Kidney (tissue), 13 donors: ENCODE measurements at regions not wholly inside any gene's neighbourhood (a gene's known extent, or its start where the extent isn't known, plus 50 kb on each side); places are given as distances from the start of the nearest gene placed in this dataset.

Source experiments
- DNase-seq, 5 donors: peaks; one replicate each; pipeline ENCODE4 v3.0.0-alpha.2; 2013 to 2020
- FAIRE-seq: peaks from 2 replicates; lab custom pipeline; 2012; peaks lifted over from hg19 to GRCh38; lab: Jason Lieb, UNC
- H3K27ac ChIP-seq, 2 donors: one replicate each; pipeline ENCODE4 v1.7.0; 2013; ENCODE audit warnings: low read depth in 2 of 2, low read length in 2 of 2, inconsistent platforms in 1 of 2
- H3K27me3 ChIP-seq: one replicate; pipeline ENCODE4 v1.7.1; 2013; ENCODE audit warnings: low read length, inconsistent platforms; ENCODE audit not compliant: control insufficient read depth, insufficient read depth
- H3K36me3 ChIP-seq, 3 donors: one replicate each; pipeline versions ENCODE4 v1.7.0 to v1.7.1; 2013; ENCODE audit warnings: low read length in 3 of 3, control low read depth in 1 of 3, inconsistent platforms in 1 of 3; ENCODE audit not compliant: insufficient read depth in 3 of 3, control insufficient read depth in 2 of 3
- H3K4me1 ChIP-seq, 3 donors: one replicate each; pipeline versions ENCODE4 v1.7.0 to v1.7.1; 2013; ENCODE audit warnings: low read length in 3 of 3, inconsistent platforms in 1 of 3, low read depth in 1 of 3; ENCODE audit not compliant: control insufficient read depth in 2 of 3, insufficient read depth in 2 of 3
- H3K4me3 ChIP-seq, 3 donors: one replicate each; pipeline versions ENCODE4 v1.7.0 to v1.8.1; 2013; ENCODE audit warnings: low read length in 3 of 3, control low read depth in 1 of 3, inconsistent platforms in 1 of 3
- H3K9ac ChIP-seq, 3 donors: one replicate each; pipeline versions ENCODE4 v1.7.0 to v1.7.1; 2013; ENCODE audit warnings: low read length in 3 of 3, control low read depth in 1 of 3, inconsistent platforms in 1 of 3
- H3K9me3 ChIP-seq, 3 donors: one replicate each; pipeline versions ENCODE4 v1.7.0 to v1.7.1; 2013; ENCODE audit warnings: low read length in 3 of 3, control low read depth in 1 of 3, inconsistent platforms in 1 of 3; ENCODE audit not compliant: control insufficient read depth in 2 of 3, insufficient read depth in 1 of 3
- intact Hi-C: fragments of 100-400 bp; cut with DNase I; formaldehyde crosslinking; loops from one replicate; pipeline ENCODE4 v1.11.1; 2022
- TF ChIP-seq, protein P1 (sequence below): IDR thresholded peaks from 3 replicates; pipeline ENCODE4 v1.5.1; 2012; ENCODE audit warnings: mild to moderate bottlenecking, moderate library complexity, borderline replicate concordance; ENCODE audit not compliant: insufficient read depth; ENCODE audit errors: extremely low read depth
- donor health status: control.
- donor health status: control.
- donor health status: control.
- donor health status: control.
- donor health status: control.
- donor health status: DM: yes; HTN: yes; CAD: no.
- donor health status: Normal renal cell carcinoma (clear cell type).

DNA sequence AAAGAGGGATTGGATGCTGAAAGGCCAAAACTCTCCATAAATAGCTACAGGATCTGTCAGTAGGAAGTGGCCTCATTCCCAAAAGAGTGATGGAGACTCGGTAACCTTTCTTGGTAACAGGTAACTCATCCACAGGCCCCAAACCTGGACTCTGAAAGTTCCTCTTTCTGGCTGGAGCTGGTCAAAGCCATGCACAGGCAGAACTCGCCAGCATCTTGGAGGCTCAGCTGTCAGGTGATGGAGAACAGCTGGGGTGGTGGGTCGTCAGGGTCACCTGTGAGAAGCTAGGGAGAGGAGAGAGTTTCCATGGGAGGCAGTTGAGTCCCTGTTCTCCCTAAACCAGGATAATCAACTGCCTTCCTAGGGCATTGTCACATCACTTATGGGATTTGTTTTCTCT, 354.3 kb upstream of the GATB start:
- no peak overlapping the region for H3K27ac ChIP-seq
- intact Hi-C loops = no loop called here
- H3K9me3 ChIP-seq = no peaks in the 10 kb centered on the region
- no peaks in the 10 kb centered on the region for H3K4me1 ChIP-seq
- TF ChIP-seq, protein P1, sequence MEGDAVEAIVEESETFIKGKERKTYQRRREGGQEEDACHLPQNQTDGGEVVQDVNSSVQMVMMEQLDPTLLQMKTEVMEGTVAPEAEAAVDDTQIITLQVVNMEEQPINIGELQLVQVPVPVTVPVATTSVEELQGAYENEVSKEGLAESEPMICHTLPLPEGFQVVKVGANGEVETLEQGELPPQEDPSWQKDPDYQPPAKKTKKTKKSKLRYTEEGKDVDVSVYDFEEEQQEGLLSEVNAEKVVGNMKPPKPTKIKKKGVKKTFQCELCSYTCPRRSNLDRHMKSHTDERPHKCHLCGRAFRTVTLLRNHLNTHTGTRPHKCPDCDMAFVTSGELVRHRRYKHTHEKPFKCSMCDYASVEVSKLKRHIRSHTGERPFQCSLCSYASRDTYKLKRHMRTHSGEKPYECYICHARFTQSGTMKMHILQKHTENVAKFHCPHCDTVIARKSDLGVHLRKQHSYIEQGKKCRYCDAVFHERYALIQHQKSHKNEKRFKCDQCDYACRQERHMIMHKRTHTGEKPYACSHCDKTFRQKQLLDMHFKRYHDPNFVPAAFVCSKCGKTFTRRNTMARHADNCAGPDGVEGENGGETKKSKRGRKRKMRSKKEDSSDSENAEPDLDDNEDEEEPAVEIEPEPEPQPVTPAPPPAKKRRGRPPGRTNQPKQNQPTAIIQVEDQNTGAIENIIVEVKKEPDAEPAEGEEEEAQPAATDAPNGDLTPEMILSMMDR = no peak
- H3K36me3 ChIP-seq = no peaks in the 10 kb centered on the region
- H3K4me3 ChIP-seq = no peak overlapping the region
- H3K9ac ChIP-seq = no peak overlapping the region
- FAIRE-seq = no peak
- no peaks in the 10 kb centered on the region for H3K27me3 ChIP-seq
- peak in 3 of 5 donors; percentile 57 to 73 (median 71) for DNase-seq

DNA sequence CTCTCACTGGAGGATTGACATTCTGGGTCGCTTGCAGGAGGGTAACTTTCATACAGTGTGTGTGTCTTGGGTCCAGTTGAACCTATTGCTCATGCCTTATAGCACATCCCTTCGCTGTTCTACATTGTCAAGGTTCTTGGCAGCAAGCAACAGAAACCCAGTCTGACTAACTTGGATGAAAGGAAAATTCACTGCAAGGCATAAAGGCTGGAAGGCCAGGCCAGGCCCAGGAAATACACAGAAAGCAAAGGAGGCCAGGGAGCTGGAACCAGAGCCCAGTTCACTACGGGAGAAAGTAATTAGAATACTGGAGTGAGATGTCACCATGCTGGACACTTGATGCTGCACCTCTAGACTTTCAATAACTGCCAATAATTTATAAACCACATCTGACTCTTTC, 353.8 kb upstream of the GATB start:
- no peaks in the 10 kb centered on the region for H3K27me3 ChIP-seq
- no peak overlapping the region for H3K4me3 ChIP-seq
- H3K27ac ChIP-seq = no peak overlapping the region
- intact Hi-C loops = no loop called here
- FAIRE-seq (no peak), DNase-seq (no peak)
- H3K9me3 ChIP-seq = no peaks in the 10 kb centered on the region
- H3K9ac ChIP-seq = no peak overlapping the region
- no peaks in the 10 kb centered on the region for H3K4me1 ChIP-seq
- no peaks in the 10 kb centered on the region for H3K36me3 ChIP-seq
- TF ChIP-seq, protein P1 = no peak

DNA sequence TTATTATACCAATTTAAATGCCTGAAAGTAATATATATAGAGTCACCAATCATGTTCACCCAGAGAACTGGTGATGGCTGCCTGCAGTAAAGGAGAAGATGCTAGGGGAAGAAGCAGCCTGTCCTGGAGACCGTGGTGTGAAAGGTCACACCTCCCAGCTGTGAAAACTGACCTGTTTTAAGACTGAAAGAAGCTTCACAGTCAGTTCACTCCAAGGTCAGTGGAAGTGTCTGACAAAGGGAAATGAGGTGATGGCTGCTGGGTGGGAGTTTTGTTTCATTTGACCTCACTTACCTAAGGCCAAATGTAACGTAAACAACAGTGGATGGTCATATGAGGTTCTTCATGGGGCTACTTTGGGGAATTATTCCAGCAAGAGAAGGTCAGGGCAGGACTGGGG, 352.1 kb upstream of the GATB start:
- intact Hi-C loops = no loop called here
- H3K27me3 ChIP-seq = no peaks in the 10 kb centered on the region
- no peak overlapping the region for H3K27ac ChIP-seq
- DNase-seq = peak in 2 of 5 donors; percentile 50 to 64
- H3K4me3 ChIP-seq = no peak overlapping the region
- no peaks in the 10 kb centered on the region for H3K4me1 ChIP-seq
- TF ChIP-seq, protein P1 = no peak
- FAIRE-seq = no peak
- H3K36me3 ChIP-seq = no peaks in the 10 kb centered on the region
- no peaks in the 10 kb centered on the region for H3K9me3 ChIP-seq
- H3K9ac ChIP-seq = no peak overlapping the region

DNA sequence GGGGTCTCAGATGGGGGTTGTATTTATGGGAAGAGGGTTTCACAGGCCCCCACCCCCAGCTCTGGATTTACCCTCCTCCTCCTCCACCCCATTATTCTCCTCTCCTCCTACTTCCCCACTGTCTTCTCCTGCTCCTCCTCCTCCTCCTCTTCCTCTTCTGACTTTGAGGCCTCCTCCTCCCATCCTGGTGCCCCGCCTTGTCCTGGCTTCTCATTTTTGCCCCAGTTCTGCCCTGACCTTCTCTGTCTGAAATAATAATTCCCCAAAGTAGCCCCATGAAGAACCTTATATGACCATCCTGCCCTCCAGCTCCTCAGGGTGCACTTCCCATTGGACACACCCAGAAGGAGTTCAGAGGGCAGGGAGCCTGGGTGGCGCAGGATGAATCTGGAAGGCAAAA, 351.4 kb upstream of the GATB start:
- TF ChIP-seq, protein P1 = no peak
- no peaks in the 10 kb centered on the region for H3K4me1 ChIP-seq
- no peak for FAIRE-seq

More for the DNA sequence above, 351.4 kb upstream of the GATB start:
- Histone ChIP-seq H3K4me3 (no peak overlapping the region), H3K27ac (no peak overlapping the region), H3K9ac (no peak overlapping the region), H3K36me3 (no peaks in the 10 kb centered on the region), H3K9me3 (no peaks in the 10 kb centered on the region), H3K27me3 (no peaks in the 10 kb centered on the region)
- intact Hi-C loops = no loop called here
- no peak for DNase-seq
